PC-9 (cell line): ENCODE measurements at regions not wholly inside any gene's neighbourhood (a gene's known extent, or its start where the extent isn't known, plus 50 kb on each side); places are given as distances from the start of the nearest gene placed in this dataset.

ENCODE experiments used
- BruUV-seq: library from RNA; stranded (reverse); fragments of 400-500 nt; replicated peaks from 2 replicates; lab custom pipeline; 2021; lab: Mats Ljungman, UMichigan
- CTCF ChIA-PET: fragments of 300-600 bp; sonication (Branson Sonifier 250); formaldehyde crosslinking; loops from one replicate; lab custom pipeline; 2022; ENCODE audit warnings: antibody characterized with exemption; lab: Charles Lee
- POLR2A ChIA-PET: fragments of 300-600 bp; sonication (Branson Sonifier 250); formaldehyde crosslinking; loops from one replicate; lab custom pipeline; 2022; ENCODE audit warnings: antibody characterized with exemption; ENCODE audit not compliant: unreplicated experiment; lab: Charles Lee
- DNase-seq, 2 experiments: peaks; one replicate each; pipeline versions ENCODE4 v3.0.0 to v3.0.0-alpha.2; 2015 to 2022; ENCODE audit warnings: mixed read lengths in 1 of 2
- H2AFZ ChIP-seq: fragments of 200-600 bp; sonication (generic); 2 replicates; pipeline ENCODE4 v1.8.1; 2017; ENCODE audit warnings: antibody characterized with exemption
- H3F3A ChIP-seq: fragments of 200-600 bp; sonication (generic); 2 replicates; pipeline ENCODE4 v1.8.1; 2017; ENCODE audit warnings: antibody characterized with exemption, mild to moderate bottlenecking, low read depth; ENCODE audit not compliant: insufficient read depth
- H3K27ac ChIP-seq: fragments of 200-600 bp; sonication (generic); 2 replicates; pipeline ENCODE4 v1.6.1; 2016; ENCODE audit warnings: mixed run types
- H3K27me3 ChIP-seq: fragments of 200-600 bp; sonication (generic); 2 replicates; pipeline ENCODE4 v1.6.1; 2016; ENCODE audit warnings: low read depth, mixed run types; ENCODE audit not compliant: insufficient read depth
- H3K36me3 ChIP-seq: fragments of 200-600 bp; sonication (generic); 2 replicates; pipeline ENCODE4 v1.6.1; 2016; ENCODE audit warnings: low read depth, mixed run types
- H3K4me1 ChIP-seq: fragments of 200-600 bp; sonication (generic); replicated peaks from 2 replicates; pipeline ENCODE4 v1.6.1; 2016; ENCODE audit warnings: mixed run types; ENCODE audit not compliant: insufficient read depth
- H3K4me2 ChIP-seq: fragments of 200-600 bp; sonication (generic); 2 replicates; pipeline ENCODE4 v1.6.1; 2017; ENCODE audit warnings: mixed run types
- H3K4me3 ChIP-seq: fragments of 200-600 bp; sonication (generic); 2 replicates; pipeline ENCODE4 v1.6.1; 2016; ENCODE audit warnings: mixed run types
- H3K79me2 ChIP-seq: fragments of 200-600 bp; sonication (generic); 2 replicates; pipeline ENCODE4 v1.6.1; 2017; ENCODE audit warnings: low read depth, mixed run types
- H3K9me2 ChIP-seq: fragments of 200-600 bp; sonication (generic); 2 replicates; pipeline ENCODE4 v1.8.1; 2017; ENCODE audit warnings: mild to moderate bottlenecking; ENCODE audit not compliant: insufficient read depth
- H3K9me3 ChIP-seq: fragments of 200-600 bp; sonication (generic); 2 replicates; pipeline ENCODE4 v1.8.1; 2016; ENCODE audit warnings: low read depth; ENCODE audit not compliant: insufficient read depth
- H4K20me1 ChIP-seq: fragments of 200-600 bp; sonication (generic); 2 replicates; pipeline ENCODE4 v1.8.1; 2017; ENCODE audit not compliant: insufficient read depth
- CTCF ChIP-seq: fragments of 200-600 bp; sonication (generic); conservative IDR thresholded peaks from 2 replicates; pipeline ENCODE4 v1.6.1; 2017; ENCODE audit warnings: mixed run types, antibody characterized with exemption, mild to moderate bottlenecking, moderate library complexity
- EZH2 ChIP-seq: fragments of 200-600 bp; sonication (generic); IDR thresholded peaks from 2 replicates; pipeline ENCODE4 v1.8.0; 2017; ENCODE audit warnings: antibody characterized with exemption, low read depth
- intact Hi-C: fragments of 100-400 bp; cut with micrococcal nuclease; formaldehyde crosslinking; loops from one replicate; pipeline ENCODE4 v1.10.0; 2022; ENCODE audit not compliant: unreplicated experiment

- H3K79me2 ChIP-seq, result no peaks in the 10 kb centered on the region
- ChIA-PET POLR2A (no interaction called here), CTCF (no interaction called here)
- H3K4me3 ChIP-seq, result no peak overlapping the region
- H3K36me3 ChIP-seq, result no peaks in the 10 kb centered on the region
- no peak overlapping the region for H3K27ac ChIP-seq
- no TSS peak for BruUV-seq
- intact Hi-C loops, result no loop called here
- H3F3A ChIP-seq, result no peaks in the 10 kb centered on the region
- no peak overlapping the region for H2AFZ ChIP-seq
- TF ChIP-seq CTCF (no peak), EZH2 (no peak)
- H3K4me1 ChIP-seq, result peaks cover 10% of the 10 kb centered on the region
- H3K4me2 ChIP-seq, result no peak overlapping the region
- DNase-seq, result no peak
- H3K27me3 ChIP-seq, result no peaks in the 10 kb centered on the region
- H3K9me2 ChIP-seq, result no peaks in the 10 kb centered on the region
- H4K20me1 ChIP-seq, result no peaks in the 10 kb centered on the region
- no peaks in the 10 kb centered on the region for H3K9me3 ChIP-seq
Measured at GRCh38 chr4:102137217-102137616, 208.1 kb downstream of the SLC39A8 start.

- no TSS peak for BruUV-seq
- intact Hi-C loops, result no loop called here
- POLR2A ChIA-PET, result no interaction called here
Measured at GRCh38 chr4:102129810-102130209, 215.5 kb downstream of the SLC39A8 start.

More at GRCh38 chr4:102129810-102130209, 215.5 kb downstream of the SLC39A8 start:
- no peak overlapping the region for H3K4me3 ChIP-seq
- no peaks in the 10 kb centered on the region; the same call in 1 of the 2 replicates for H3K9me3 ChIP-seq
- no peak for DNase-seq
- TF ChIP-seq EZH2, result no peak
- no peak for TF ChIP-seq CTCF
- H3K27ac ChIP-seq, result no peak overlapping the region
- no peak overlapping the region for H3K4me2 ChIP-seq
- no peak overlapping the region for H2AFZ ChIP-seq
- no peaks in the 10 kb centered on the region for H3K4me1 ChIP-seq
- H3K9me2 ChIP-seq, result no peaks in the 10 kb centered on the region
- no peaks in the 10 kb centered on the region for H3K79me2 ChIP-seq
- H3K27me3 ChIP-seq, result no peaks in the 10 kb centered on the region
- no peaks in the 10 kb centered on the region for H3K36me3 ChIP-seq
- no peaks in the 10 kb centered on the region for H3F3A ChIP-seq
- no peaks in the 10 kb centered on the region for H4K20me1 ChIP-seq
- CTCF ChIA-PET, result no interaction called here
